Mammary epithelial cell (primary cell): ENCODE measurements at regions not wholly inside any gene's neighbourhood (a gene's known extent, or its start where the extent isn't known, plus 50 kb on each side); places are given as distances from the start of the nearest gene placed in this dataset.

Source experiments
- CTCF ChIP-seq, 2 donors: IDR thresholded peaks in 1 of 2; conservative IDR thresholded peaks in 1 of 2; 2 replicates each; pipeline ENCODE4 v1.5.1; 2011 to 2012; ENCODE audit warnings: inconsistent platforms in 2 of 2, low read length in 2 of 2, mild to moderate bottlenecking in 2 of 2, control low read depth in 1 of 2, low read depth in 1 of 2; ENCODE audit not compliant: insufficient read depth in 1 of 2; ENCODE audit errors: extremely low read depth in 1 of 2
- EZH2 ChIP-seq: IDR thresholded peaks from 2 replicates; pipeline ENCODE4 v1.6.1; 2012; ENCODE audit warnings: low read length, inconsistent platforms, borderline replicate concordance

DNA sequence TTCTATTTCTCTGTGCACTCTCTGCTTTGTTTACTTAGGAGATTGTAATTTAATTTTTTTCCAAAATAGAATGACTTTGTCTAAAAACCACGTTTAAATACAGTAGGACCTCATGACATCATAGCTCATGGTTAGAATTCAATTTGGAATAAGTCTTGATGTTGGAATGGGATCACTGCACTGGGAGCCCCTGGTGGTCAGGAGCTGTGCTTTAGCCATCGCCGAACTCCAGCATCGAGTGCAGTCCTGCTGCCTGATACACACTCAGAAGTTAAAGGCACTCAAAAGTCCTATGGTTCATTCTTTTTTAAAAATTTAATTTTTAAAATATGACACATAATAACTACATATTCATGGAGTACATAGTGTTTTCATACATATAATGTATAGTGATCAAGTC lies 75.1 kb downstream of the TEX35 start:
- TF ChIP-seq CTCF (conservative IDR thresholded peaks at IDR 0.05 in 1 of 2, IDR thresholded peaks at IDR 0.05 in 1 of 2; ENCODE audit: extremely low read depth in 1 of 2, insufficient read depth in 1 of 2, low read depth in 1 of 2, low read length in 2 of 2), result no peak
- TF ChIP-seq EZH2, result no peak
